ENCODE measurements at regions not wholly inside any gene's neighbourhood (a gene's known extent, or its start where the extent isn't known, plus 50 kb on each side); places are given as distances from the start of the nearest gene placed in this dataset.

DNA sequence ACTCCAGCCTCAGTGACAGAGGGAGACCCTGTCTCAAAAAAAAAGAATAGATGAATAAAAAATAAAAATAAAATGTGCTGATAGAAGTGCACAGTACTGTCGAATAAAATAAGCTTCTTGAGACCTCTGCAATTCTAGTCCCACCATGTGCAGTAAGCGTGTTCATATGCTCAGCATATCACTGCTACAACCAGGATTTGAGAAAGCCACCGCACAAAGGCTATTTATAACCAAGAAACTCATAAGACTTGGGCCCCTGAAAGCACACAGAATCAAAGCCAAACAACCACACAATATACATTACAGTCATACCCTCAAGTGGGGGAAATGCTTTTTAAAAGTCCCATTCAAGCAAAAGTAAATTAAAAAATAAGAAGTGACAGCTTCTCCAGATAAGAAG is 56.5 kb upstream of the FXR1 start:
- TF ChIP-seq ZNF398 (tag by site-specific recombination; IDR thresholded peaks at IDR 0.05) = no peak
- TF ChIP-seq MEIS1 (CRISPR knock-in tag; IDR thresholded peaks at IDR 0.05; ENCODE audit: borderline replicate concordance) = no peak
- TF ChIP-seq, protein P1, sequence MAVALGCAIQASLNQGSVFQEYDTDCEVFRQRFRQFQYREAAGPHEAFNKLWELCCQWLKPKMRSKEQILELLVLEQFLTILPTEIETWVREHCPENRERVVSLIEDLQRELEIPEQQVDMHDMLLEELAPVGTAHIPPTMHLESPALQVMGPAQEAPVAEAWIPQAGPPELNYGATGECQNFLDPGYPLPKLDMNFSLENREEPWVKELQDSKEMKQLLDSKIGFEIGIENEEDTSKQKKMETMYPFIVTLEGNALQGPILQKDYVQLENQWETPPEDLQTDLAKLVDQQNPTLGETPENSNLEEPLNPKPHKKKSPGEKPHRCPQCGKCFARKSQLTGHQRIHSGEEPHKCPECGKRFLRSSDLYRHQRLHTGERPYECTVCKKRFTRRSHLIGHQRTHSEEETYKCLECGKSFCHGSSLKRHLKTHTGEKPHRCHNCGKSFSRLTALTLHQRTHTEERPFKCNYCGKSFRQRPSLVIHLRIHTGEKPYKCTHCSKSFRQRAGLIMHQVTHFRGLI (tag by site-specific recombination; IDR thresholded peaks at IDR 0.05) = no peak
- no peak for TF ChIP-seq CTCF (tag by site-specific recombination; IDR thresholded peaks at IDR 0.05)
- no peak for TF ChIP-seq YY1 (tag by site-specific recombination; IDR thresholded peaks at IDR 0.05)

All from HEK293 (cell line).